GM13976 (cell line): ENCODE measurements at regions not wholly inside any gene's neighbourhood (a gene's known extent, or its start where the extent isn't known, plus 50 kb on each side); places are given as distances from the start of the nearest gene placed in this dataset.

Experiments
- DNase-seq: peaks from one replicate; pipeline ENCODE4 v3.0.0; 2012; ENCODE audit warnings: low spot score
- in situ Hi-C: fragments of 300-500 bp; cut with MboI; formaldehyde crosslinking; loops from one replicate; pipeline ENCODE4 v1.12.0; 2022; ENCODE audit warnings: low sequenced_read_pairs, mixed read lengths, inconsistent platforms; ENCODE audit not compliant: unreplicated experiment
- TF ChIP-seq, protein P1 (sequence below): IDR thresholded peaks from 2 replicates; pipeline ENCODE4 v1.5.1; 2012; ENCODE audit warnings: borderline replicate concordance, mild to moderate bottlenecking; ENCODE audit not compliant: insufficient read depth; ENCODE audit errors: extremely low read depth, missing control alignments, control extremely low read depth

DNA sequence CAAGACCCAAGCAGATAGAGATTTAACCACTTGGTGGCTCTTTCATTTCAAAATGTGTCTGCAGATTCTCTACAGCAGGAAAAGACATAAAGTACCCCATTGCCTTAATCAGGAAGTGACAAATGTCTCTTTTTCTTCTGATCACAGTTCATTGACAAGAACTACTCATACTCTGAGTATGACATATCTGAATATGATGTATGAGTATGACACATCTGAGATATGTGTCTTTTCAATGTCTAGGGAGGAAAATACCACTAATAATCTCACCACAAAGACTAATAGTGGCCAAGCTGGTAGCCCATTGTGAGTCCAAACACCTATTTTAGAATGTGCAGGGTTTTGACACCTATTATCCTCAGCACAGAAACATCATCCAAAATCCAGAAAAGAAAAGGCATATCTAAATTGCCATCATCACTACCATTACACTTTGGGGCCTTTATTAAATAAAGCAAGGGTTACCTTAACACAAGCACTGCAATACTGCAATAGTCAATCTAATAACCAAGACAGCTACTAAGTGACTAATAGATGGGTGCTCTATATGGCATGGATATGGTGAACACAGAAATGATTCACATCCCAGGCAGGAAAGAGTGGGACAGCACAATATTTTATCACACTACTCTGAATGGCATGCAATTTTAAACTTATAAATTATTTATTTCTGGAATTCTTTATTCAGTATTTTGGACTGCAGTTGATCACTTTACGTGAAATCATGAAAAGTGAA, 243.7 kb upstream of the FAR2 start:
- in situ Hi-C loops = no loop called here
- TF ChIP-seq, protein P1, sequence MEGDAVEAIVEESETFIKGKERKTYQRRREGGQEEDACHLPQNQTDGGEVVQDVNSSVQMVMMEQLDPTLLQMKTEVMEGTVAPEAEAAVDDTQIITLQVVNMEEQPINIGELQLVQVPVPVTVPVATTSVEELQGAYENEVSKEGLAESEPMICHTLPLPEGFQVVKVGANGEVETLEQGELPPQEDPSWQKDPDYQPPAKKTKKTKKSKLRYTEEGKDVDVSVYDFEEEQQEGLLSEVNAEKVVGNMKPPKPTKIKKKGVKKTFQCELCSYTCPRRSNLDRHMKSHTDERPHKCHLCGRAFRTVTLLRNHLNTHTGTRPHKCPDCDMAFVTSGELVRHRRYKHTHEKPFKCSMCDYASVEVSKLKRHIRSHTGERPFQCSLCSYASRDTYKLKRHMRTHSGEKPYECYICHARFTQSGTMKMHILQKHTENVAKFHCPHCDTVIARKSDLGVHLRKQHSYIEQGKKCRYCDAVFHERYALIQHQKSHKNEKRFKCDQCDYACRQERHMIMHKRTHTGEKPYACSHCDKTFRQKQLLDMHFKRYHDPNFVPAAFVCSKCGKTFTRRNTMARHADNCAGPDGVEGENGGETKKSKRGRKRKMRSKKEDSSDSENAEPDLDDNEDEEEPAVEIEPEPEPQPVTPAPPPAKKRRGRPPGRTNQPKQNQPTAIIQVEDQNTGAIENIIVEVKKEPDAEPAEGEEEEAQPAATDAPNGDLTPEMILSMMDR = no peak
- DNase-seq = no peak

DNA sequence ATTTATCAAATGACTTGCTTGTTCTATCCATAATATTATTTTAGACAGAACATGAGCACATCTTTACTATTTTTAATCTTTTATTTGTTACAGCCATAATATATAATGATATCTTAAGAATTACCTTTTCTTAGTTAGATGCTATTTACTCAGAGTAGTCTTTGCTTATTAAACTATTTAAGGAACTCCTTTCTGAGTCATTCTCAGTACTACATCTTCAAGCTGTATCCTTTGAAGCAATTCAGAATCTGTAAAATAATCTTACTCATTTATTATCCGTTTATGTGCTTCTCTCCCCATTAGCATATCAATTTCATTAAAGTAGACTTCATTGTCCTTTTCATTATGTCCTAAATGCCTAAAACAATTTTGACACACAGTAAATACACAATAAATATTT, 240.4 kb upstream of the FAR2 start:
- in situ Hi-C loops = no loop called here
- TF ChIP-seq, protein P1 = no peak
- DNase-seq = no peak

DNA sequence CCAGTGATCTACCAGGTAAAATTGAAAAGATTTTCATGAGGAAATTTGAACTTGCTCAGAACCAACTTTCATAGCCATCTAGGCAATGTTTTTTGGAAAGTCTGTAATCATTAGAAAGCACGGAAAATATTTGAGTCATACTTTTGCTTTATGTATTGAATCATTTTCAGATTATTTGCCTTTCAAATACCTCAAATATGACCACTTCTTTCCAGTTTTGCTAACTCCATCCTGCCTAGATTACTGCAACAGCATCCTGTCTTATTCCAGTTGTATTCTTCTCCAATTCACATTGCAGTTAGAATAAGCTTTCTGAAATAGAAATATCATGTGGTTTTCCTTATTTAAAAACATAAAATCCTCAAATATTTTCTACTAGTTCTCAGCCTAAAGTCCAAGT, 239.8 kb upstream of the FAR2 start:
- no peak for DNase-seq
- TF ChIP-seq, protein P1 = no peak
- in situ Hi-C loops = no loop called here

DNA sequence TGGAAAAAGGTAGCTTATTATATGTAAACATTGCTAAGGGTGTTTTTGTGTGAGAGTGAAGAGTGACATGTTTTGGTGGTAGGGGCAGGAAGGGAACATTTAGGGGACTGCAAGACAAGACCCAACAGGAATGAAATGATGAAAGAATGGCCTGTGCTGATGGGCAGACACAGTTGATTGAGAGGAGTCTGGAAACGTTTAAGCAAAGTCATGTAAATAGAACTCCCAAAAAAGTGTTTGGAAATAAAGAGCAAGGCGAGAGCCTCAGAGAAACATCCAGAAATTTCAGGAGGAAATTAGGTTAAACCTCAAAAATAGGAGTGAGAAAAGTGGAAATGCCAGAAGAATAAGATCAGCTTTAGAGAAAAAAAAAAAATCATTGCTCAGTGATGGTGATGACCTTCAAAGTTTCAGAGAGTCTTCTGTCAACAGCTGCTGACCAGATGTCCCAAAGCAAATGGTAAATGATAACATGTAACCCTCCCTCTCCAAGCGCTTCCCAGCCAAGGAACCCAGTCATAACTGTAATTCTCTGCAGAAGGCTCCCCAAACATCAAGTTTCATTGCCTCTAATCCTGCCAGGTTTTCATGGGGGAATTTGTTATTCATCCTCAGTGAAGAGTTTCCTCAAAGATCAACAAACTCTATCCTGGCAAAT, 223.2 kb upstream of the FAR2 start:
- no peak for DNase-seq
- in situ Hi-C loops = no loop called here
- TF ChIP-seq, protein P1 = no peak

DNA sequence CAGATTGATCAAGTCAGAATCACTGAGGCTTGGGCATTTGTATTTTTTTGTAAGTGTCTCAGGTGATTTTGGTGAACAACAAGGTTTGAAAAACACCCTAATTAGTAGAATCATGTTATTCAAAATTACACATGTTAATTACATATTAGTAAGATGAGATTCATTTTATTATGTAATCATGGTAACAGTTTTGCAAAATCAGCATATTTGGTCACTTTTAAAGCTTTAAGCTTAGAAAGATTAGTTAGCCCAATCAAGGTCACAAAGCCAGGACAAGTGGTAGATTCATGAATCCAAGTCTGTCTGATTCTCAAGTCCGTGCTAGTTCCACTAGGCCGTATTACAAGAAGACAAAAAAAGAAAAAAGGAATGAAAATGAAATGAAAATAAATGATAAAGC, 218.4 kb upstream of the FAR2 start:
- TF ChIP-seq, protein P1 = no peak
- no peak for DNase-seq
- in situ Hi-C loops = no loop called here

DNA sequence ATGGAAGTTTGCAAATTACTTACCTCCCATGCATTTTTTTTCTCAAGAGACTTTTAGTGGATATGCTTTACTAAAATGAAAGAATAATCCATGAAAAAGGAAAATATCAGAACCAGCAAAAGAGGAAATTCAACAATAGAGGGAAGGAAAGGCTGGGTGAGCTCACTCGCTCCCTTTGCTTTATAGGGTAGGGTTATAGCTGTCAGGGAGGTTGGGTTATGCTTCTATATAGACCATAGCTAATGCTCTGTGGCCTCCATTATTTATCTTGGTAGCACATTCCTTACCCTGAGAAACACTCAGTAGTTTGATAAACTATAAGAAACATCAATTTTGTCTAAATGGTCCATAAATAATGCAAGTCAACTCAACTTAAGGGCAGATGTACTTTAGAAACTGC, 215.9 kb upstream of the FAR2 start:
- in situ Hi-C loops = no loop called here
- TF ChIP-seq, protein P1 = no peak
- DNase-seq = no peak
